Muscle layer of duodenum (tissue), 2 donors: ENCODE measurements at regions not wholly inside any gene's neighbourhood (a gene's known extent, or its start where the extent isn't known, plus 50 kb on each side); places are given as distances from the start of the nearest gene placed in this dataset.

Experiments
- H3K27ac ChIP-seq: one replicate; pipeline ENCODE4 v1.7.0; 2013; ENCODE audit warnings: mild to moderate bottlenecking, low read length
- H3K27me3 ChIP-seq: one replicate; pipeline ENCODE4 v1.7.0; 2013; ENCODE audit warnings: low read depth, mild to moderate bottlenecking, control low read depth, low read length
- H3K36me3 ChIP-seq, 2 donors: one replicate each; pipeline ENCODE4 v1.7.0; 2013; ENCODE audit warnings: low read length in 2 of 2, control low read depth in 1 of 2, mild to moderate bottlenecking in 1 of 2; ENCODE audit not compliant: insufficient read depth in 2 of 2, control insufficient read depth in 1 of 2
- H3K4me1 ChIP-seq, 2 donors: one replicate each; pipeline ENCODE4 v1.7.0; 2013; ENCODE audit warnings: low read length in 2 of 2, mild to moderate bottlenecking in 2 of 2, control low read depth in 1 of 2, moderate library complexity in 1 of 2; ENCODE audit not compliant: insufficient read depth in 2 of 2, control insufficient read depth in 1 of 2
- H3K4me3 ChIP-seq, 2 donors: one replicate each; pipeline ENCODE4 v1.7.0; 2013; ENCODE audit warnings: low read length in 2 of 2, low read depth in 1 of 2, mild to moderate bottlenecking in 1 of 2
- H3K9me3 ChIP-seq, 2 donors: one replicate each; pipeline ENCODE4 v1.7.0; 2013; ENCODE audit warnings: low read length in 2 of 2, control low read depth in 1 of 2, mild to moderate bottlenecking in 1 of 2; ENCODE audit not compliant: control insufficient read depth in 1 of 2
- donor health status: healthy.

DNA sequence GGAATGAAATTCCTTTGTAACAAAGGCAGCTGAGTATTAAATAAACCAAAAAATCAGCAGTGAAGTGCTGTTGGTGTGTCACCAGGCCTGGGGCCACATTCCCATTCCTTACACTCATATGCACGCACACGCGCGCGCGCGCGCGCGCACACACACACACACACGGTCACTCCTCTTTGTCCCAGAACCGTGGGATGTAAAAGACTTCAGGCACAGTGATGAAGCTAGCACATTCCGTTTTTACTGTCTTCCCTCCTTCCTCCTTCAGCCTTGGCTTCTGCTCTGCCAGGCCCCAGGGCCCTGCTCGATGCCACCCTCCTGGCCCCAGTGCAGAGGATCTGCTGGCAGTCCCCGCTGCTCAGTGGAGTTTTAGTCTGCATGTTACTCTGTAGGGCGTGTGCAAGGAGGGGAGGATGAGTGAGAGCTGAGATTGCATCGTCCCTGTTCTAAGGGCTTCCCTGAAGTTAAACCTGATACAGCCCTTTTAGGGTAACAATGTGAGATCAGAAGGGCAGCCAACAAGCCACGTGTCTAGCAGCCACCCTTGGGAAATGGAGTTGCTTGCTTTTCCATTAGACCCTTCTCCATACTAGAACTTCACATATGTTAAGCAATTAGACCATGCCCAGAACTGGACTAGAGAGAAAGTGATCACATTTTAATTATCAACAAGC, 71.7 kb upstream of the WDR26 start:
- H3K27me3 ChIP-seq, result no peaks in the 10 kb centered on the region
- H3K4me3 ChIP-seq, result no peak overlapping the region
- no peak overlapping the region for H3K27ac ChIP-seq
- H3K9me3 ChIP-seq, result no peaks in the 10 kb centered on the region
- H3K4me1 ChIP-seq, result peaks cover 25 to 27% of the 10 kb centered on the region in 2 donors
- no peaks in the 10 kb centered on the region for H3K36me3 ChIP-seq

GRCh38 chr1:224507771-224508523, 73.3 kb upstream of the WDR26 start:
- H3K4me3 ChIP-seq, result no peak overlapping the region
- no peaks in the 10 kb centered on the region for H3K27me3 ChIP-seq
- H3K4me1 ChIP-seq, result peaks cover 18 to 19% of the 10 kb centered on the region in 2 donors
- no peak overlapping the region for H3K27ac ChIP-seq
- H3K9me3 ChIP-seq, result no peaks in the 10 kb centered on the region
- H3K36me3 ChIP-seq, result no peaks in the 10 kb centered on the region

GRCh38 chr1:224509907-224510306, 75.3 kb upstream of the WDR26 start:
- H3K9me3 ChIP-seq, result no peaks in the 10 kb centered on the region
- H3K36me3 ChIP-seq, result no peaks in the 10 kb centered on the region
- H3K4me3 ChIP-seq, result no peak overlapping the region
- no peaks in the 10 kb centered on the region for H3K27me3 ChIP-seq
- no peak overlapping the region for H3K27ac ChIP-seq
- peaks cover 0 to 10% of the 10 kb centered on the region in 2 donors for H3K4me1 ChIP-seq

- Histone ChIP-seq H3K36me3 (no peaks in the 10 kb centered on the region), H3K27me3 (no peaks in the 10 kb centered on the region), H3K9me3 (no peaks in the 10 kb centered on the region), H3K4me3 (no peak overlapping the region), H3K27ac (no peak overlapping the region), H3K4me1 (peaks cover 0 to 10% of the 10 kb centered on the region in 2 donors)
These were observed 76.5 kb upstream of the WDR26 start for GRCh38 chr1:224510880-224511645.

- H3K4me1 ChIP-seq, result peaks cover 0 to 10% of the 10 kb centered on the region in 2 donors
- no peak overlapping the region for H3K27ac ChIP-seq
- H3K27me3 ChIP-seq, result no peaks in the 10 kb centered on the region
- H3K9me3 ChIP-seq, result no peaks in the 10 kb centered on the region
- H3K36me3 ChIP-seq, result no peaks in the 10 kb centered on the region
- H3K4me3 ChIP-seq, result no peak overlapping the region
These were observed 78.1 kb upstream of the WDR26 start for GRCh38 chr1:224512600-224513151.

GRCh38 chr1:224513383-224513782, 78.8 kb upstream of the WDR26 start:
- no peaks in the 10 kb centered on the region for H3K9me3 ChIP-seq
- H3K4me3 ChIP-seq, result no peak overlapping the region
- H3K27ac ChIP-seq, result no peak overlapping the region
- peaks cover 0 to 10% of the 10 kb centered on the region in 2 donors for H3K4me1 ChIP-seq
- H3K27me3 ChIP-seq, result no peaks in the 10 kb centered on the region
- H3K36me3 ChIP-seq, result no peaks in the 10 kb centered on the region

- Histone ChIP-seq H3K27ac (no peak overlapping the region), H3K27me3 (no peaks in the 10 kb centered on the region), H3K4me1 (peaks cover 0 to 10% of the 10 kb centered on the region in 2 donors), H3K36me3 (no peaks in the 10 kb centered on the region), H3K4me3 (no peak overlapping the region), H3K9me3 (no peaks in the 10 kb centered on the region)
These were observed 79.2 kb upstream of the WDR26 start for GRCh38 chr1:224513787-224514209.

- no peaks in the 10 kb centered on the region for H3K9me3 ChIP-seq
- H3K27ac ChIP-seq, result no peak overlapping the region
- H3K36me3 ChIP-seq, result peaks cover 0 to 4% of the 10 kb centered on the region in 2 donors
- H3K4me1 ChIP-seq, result peaks cover 0 to 4% of the 10 kb centered on the region in 2 donors
- no peak overlapping the region for H3K4me3 ChIP-seq
- no peaks in the 10 kb centered on the region for H3K27me3 ChIP-seq
These were observed 82.6 kb upstream of the WDR26 start for GRCh38 chr1:224517171-224517570.

DNA sequence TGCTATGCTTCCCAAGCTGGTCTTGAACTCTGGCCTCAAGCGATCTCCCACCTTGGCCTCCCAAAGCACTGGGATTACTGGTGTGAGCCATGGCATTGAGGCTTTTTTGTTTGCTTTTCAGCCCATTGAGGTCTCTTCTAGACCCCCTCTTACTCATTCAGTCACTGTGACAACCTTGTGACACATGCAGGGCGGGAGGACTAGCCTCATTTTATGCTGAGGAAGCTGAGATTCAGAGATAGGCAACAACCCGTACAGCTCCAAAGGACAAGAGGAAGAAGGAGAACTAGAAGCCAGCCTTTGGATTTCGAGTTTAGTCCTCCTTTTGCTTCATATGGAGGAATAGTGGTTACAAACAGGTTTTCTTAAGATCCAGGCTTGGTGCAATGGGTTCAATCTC, 83.9 kb upstream of the WDR26 start:
- H3K27me3 ChIP-seq, result no peaks in the 10 kb centered on the region
- H3K4me3 ChIP-seq, result no peak overlapping the region
- no peak overlapping the region for H3K27ac ChIP-seq
- H3K36me3 ChIP-seq, result peaks cover 0 to 4% of the 10 kb centered on the region in 2 donors
- H3K9me3 ChIP-seq, result no peaks in the 10 kb centered on the region
- H3K4me1 ChIP-seq, result peaks cover 0 to 2% of the 10 kb centered on the region in 2 donors

GRCh38 chr1:224519874-224520273, 85.3 kb upstream of the WDR26 start:
- Histone ChIP-seq H3K9me3 (no peaks in the 10 kb centered on the region), H3K27ac (no peak overlapping the region), H3K4me3 (no peak overlapping the region), H3K36me3 (peaks cover 0 to 4% of the 10 kb centered on the region in 2 donors), H3K27me3 (no peaks in the 10 kb centered on the region), H3K4me1 (no peaks in the 10 kb centered on the region)

GRCh38 chr1:224520808-224521207, 86.2 kb upstream of the WDR26 start:
- Histone ChIP-seq H3K4me3 (no peak overlapping the region), H3K4me1 (no peaks in the 10 kb centered on the region), H3K27ac (no peak overlapping the region), H3K9me3 (no peaks in the 10 kb centered on the region), H3K27me3 (no peaks in the 10 kb centered on the region), H3K36me3 (peaks cover 0 to 4% of the 10 kb centered on the region in 2 donors)
